ENCODE measurements at regions not wholly inside any gene's neighbourhood (a gene's known extent, or its start where the extent isn't known, plus 50 kb on each side); places are given as distances from the start of the nearest gene placed in this dataset.
"Not testable (repeated sequence)": the region's sequence is repeated elsewhere in the genome, so short reads cannot be mapped to it uniquely, and the experiment has no call there.

DNA sequence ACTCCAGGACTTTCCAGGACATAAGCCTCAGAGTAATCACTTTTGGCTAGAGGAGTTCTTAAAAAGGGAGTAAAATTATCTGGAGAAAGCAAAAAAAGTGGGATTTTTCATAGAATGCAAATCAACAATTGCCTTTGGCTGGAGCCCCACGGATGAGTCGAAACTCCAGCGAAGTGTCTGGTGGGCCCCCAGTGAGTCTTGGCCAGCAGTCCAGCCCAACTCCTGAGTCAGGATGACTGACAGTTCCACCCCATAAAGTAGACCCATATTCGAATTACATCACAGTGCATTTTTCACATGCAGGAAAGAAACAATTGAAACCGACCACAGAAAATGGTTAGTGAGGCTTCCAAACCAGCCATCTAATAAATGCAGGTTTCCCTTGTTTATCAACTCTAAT lies 265.7 kb downstream of the BCL11B start:
- no peak for DNase-seq

DNA sequence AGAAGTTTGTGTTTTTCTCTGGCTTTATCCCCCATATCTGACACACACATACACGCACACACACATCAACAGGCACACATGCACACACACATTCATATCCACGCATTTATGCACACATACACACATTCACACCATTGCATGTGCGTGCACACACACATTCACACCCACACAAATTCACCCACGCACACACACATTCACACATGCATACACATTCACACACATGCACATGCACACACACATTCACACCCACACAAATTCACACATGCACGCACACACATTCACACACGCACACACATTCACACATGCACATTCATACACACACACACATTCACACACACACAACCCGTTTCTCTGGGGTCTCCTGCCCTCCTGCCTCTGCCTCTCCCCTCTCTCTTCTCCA lies 264.2 kb downstream of the BCL11B start:
- no peak for DNase-seq

DNA sequence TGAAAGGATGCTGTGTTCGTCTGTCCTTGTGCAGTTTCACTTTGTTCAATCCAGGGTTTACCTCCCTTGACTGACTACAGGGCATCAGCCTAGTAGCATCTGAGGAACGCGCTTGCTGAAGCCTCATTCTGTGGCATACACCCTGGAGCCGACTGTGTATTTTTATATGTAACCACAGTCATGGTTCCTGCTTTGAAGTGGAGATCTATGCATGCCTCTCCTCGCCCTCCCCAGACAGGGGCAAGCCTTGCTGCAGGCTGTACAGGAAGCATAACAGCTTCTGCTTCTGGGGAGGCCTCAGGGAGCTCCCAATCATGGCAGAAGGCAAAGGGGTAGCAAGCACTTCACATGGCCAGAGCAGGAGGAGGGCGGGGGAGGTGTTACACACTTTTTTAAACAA lies 262.1 kb downstream of the BCL11B start:
- DNase-seq: no peak

DNA sequence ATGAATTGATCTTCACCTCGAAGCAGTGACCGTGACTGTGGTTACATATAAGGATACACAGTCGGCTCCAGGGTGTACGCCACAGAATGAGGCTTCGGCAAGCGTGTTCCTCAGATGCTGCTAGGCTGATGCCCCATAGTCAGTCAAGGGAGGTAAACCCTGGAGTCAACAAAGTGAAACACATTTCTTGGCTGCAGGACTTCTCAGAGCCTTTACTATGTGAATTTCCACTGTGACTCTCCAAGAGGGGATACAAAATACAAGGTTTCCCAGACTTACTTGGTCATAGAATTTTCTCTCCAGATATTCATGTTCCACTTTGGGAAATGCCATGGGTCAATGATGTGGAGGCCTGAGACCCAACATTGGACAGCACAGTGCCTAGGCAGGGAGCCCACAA lies 260.6 kb downstream of the BCL11B start:
- DNase-seq: no peak

DNA sequence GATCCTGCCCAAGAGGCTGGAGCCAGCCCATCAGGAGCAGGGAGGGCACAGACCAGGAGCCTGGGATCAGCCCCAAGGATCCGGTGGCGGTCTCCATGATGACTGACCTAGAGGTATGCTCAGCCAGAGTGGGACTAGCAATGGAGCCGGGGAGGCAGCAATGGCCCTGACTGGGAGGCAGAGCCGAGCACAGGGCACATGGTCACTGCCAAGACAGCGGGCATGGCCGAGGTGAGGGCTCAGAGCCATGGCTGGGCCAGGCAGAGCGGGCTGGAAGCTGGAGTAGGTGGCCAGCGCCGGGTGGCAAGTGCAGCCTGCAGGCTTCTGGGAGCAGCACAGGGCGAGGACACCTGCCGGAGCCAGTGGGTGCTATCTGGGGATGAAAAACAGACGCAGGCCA lies 259.3 kb downstream of the BCL11B start:
- no peak for DNase-seq

DNA sequence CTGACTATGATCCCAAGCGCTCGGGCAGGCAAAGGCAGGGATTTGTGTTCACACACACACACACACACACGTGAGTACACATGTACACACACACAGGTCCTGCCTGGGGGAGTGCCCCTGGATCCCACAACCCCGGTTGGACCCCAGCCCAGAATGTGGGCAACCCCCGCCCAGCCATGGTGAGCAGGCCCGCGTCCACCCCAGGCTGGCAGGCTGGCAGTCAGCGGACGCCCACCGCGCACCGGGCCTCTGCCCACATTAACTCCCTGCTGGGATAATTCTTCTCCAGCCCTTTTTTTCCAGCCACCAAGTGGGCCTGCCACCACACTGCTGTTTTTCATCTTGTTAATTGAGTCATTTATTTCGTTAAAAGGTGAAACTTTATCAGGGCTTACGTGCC lies 256.2 kb downstream of the BCL11B start:
- no peak for DNase-seq

DNA sequence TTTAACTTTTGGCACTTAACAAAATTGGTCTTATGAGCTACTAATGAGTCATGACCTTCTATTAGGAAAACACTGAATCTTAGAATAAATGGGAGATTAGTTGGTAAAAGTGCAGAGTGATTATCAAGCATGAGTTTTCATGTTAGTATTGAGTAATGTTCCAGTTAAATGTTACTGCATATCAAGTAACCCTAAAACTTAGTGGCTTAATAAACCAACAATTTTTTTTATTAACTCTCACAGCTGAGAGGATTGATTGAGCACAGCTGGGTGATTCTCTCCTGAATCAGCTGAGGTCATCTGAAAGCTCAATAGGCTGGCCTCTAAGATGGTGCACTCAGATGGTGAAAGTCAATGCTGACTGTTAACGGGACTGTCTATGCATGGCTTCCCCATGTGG lies 248.6 kb downstream of the BCL11B start:
- DNase-seq: no peak

DNA sequence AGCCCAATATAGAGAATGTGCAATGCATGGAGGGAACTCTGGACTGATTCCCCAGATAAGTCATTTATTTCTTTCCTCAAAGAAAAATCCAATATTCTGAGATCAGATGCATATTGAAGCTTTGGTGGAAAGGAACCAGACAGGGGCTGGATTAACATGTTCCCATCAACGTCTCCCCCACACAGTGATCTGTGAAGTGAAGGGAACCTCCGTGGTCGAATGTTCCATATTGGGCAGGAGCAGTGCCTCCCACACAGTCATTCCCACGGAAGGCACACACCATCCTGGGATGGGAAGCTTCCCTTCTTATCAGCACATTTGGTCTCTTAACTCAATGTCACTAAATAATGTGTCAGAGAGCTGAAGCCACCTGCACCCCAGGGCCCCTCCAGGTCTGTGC lies 247.1 kb downstream of the BCL11B start:
- DNase-seq: no peak

DNA sequence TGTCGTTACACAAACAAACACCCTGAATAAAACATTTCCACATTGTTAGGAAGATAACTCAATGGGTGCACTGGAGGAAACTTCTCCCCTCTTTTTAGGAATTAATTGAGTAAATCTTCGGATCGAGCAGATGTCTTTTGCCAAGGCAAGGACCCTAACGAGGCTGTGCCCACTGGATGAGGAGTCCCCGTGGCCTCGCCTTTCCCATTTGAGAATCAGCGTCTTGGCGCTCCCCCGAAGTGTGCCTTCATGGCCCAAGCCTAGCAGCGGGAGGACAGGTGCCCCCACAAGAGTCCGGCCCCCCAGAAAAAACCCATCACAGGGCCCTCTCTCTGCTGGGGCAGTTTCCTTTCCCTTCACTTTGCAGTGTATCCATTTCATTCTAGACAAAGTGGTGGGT lies 246.6 kb downstream of the BCL11B start:
- no peak for DNase-seq

DNA sequence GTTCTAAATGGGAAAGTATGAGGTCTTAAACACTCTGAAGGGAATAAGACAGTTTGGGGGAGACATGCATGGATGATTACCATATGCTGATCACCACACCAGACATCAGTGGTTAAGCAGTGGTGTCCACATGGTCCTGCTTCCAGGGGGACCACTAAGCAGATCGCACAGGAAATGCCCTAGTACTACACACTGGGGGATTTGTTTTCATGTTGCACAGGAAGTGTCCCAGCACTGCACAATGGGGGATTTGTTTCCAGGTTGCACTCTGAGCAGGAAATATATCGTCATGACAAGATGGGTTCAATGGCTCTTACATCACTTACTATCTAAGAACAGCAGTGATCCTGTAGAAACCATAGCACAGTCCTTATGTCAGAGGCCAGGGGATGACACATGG lies 245.5 kb downstream of the BCL11B start:
- DNase-seq: no peak

DNA sequence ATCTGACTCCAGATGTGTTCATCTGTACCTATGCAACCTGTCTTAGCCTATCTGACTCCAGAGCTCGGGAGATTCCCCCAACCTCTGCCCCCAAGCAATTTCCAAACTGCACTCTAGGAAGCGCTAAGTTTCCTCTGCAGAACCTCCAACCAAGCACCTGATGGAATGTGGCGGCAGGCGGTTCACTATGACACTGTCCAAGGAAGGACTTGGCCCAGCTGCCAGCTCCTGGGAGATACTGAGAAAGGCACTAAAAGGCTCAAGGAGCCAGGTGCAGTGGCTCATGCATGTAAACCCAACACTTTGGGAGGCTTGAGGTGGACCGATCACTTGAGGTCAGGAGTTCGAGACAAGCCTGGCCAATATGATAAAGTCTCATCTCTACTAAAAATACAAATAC lies 244.0 kb downstream of the BCL11B start:
- no peak for DNase-seq

DNA sequence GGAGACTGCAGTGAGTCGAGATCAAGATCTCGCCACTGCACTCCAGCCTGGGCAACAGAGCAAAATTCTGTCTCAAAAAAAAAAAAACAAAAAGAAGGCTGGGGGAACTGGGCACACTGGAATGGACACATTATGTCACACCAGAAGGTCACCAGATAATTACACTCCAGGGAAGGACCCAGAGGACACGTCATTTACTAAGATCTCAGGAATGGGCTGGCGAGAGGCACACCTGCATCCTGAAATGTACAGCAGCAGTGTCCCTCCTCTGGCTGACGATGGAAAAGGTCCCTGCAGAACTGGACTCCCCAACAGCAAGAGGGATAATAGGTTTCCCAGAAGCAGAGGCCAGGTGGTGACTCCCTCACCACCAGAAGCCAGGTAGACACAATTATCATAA lies 243.5 kb downstream of the BCL11B start:
- no peak for DNase-seq

DNA sequence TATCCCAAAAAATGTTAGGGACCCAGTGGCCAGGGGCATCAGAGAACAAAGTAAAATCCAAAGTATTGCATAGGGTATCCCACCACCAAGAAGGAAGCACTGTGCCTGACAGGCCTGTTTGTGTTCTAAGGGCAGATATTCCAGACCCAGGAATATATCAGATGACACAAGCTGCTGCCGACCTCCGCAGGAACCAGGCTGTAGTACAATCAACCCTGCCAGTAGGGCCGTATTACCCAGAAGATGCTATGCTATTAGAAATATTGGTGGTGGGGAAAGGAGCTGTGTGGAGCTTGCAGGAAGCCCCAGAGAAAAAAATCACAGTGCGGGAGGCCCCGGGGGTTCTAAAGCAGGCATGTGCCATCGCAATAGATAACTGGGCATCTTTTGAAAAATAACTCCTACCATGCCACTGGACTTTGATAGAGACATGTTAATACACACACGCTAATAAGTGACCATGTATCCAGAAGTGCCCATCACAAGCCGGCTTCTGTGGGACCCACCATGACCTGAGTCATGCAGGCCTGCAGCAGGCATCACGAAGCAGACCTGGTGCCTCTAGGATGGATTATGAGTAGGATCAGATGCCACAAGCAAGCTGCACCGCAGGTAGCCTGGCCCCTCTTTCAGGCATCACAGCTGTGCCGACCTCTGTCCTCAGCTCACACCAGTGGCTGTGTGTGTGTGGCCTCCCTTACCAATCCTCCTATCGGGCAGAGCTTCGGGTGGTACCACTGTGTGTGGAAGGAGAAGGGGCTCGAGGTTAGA lies 242.7 kb downstream of the BCL11B start:
- no peak for DNase-seq

DNA sequence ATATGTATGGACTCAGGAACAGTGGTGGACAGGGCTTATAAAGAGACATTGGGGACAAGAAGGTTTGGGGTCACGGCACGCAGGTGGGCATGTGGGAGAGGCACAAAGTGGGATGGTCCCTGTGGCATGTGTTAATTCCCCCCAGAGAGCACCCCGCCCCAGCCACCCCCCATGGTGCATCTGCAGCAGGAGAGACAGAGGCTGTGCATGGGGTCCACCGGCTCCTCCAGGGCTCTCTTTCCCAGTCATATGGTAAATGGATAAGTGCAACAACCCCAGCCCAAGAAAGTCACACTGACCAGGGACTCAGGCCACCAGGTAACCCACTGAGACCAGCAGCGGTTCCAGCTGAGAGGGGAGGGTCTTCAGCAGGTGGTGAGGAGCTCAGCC lies 242.1 kb downstream of the BCL11B start:
- no peak for DNase-seq

DNA sequence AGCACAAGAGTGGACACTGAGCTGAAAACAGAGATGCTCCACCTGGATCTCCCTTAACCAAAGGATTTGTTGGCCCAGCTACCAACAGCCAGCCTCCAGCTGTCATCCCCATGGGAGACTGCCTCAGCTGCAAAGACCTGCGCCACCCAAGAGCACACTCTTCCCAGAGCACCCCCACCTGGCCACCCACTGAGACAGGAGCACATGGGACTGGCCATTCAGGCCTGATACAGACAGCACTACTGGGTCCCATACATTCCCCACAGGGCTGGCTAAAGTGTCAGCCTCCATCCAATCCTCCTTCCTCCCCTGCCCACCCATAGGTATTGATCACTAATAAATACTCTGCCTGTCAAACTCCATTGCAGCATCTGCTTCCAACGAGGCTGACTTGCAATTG lies 241.5 kb downstream of the BCL11B start:
- DNase-seq: no peak

DNA sequence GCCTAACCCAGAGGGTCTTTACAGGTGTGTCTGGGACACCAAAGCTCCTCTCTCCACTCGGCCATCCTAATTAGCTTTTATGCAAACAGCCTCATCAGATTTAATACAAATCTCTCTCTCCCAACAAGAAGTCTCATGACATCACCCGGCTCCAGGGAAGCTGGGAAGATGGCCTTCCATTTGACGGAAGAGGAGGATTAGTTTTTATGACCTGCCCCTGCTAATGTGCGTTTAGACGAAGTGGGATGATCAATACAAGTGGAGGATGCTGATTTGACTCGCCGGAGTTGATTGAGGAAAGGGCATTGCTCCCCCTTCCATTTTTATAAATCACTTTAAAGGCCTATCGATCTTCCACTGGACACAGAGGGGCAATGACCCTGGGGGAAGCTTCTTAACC lies 239.2 kb downstream of the BCL11B start:
- DNase-seq: no peak

DNA sequence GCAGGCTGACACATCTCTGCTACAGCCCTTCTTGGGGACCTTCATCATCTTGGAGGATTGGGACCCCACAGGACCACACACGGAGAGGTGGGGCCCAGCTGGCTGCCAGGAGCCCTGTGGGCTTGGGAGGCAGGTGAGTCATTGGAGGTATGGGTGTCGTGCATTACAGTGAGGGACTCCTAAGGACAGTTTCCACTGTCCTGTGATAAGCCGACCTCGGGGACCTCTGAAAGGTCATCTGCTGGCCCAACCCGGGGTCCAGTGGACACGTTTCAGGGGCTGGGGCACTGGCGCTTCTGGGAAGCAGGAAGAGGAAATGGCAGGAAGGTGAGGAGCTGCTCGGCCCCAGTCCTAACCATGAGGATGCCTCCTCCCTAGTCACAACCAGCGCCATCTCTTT lies 238.0 kb downstream of the BCL11B start:
- DNase-seq: no peak

DNA sequence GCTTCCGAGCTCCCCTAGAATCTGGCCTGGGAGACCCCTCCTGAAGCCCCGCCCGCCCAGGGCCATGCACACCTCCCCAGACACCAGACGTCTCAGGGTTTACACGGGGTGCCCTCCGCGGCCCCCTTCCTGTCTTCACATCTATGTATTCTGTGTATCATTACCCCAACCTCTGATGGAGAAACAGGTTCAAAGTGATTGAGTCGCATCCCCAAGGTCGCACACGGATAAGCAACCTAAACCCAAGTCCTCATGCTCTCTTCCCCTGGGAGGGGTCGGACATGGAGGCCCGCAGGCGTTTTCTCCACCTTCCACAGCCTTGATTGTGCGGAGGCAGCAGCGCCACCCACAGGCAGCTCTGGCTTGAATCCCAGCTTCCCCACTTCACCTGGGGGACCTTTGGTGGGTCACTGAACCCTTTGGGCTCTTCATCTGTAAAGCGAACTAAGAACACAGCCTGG lies 237.3 kb downstream of the BCL11B start:
- DNase-seq: no peak

DNA sequence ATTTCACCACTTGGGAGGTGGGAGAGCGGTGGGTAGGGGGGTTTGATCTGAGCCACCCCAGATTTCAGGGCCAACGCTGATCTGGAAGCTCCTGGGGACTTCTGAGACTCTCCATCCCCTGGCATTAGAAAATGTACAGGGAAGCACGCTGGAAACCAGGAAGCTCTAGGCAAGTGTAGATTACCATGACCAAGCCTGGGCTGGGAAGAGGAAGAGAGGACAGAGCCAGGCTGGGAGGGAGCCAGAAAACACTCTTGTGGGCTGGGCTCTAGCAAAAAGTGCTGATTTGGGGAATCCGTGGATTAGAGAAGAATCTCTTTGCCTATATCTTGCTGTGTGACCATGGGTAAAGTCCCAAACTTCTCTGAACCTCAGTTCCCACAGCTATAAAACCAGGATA lies 236.7 kb downstream of the BCL11B start:
- DNase-seq: no peak

DNA sequence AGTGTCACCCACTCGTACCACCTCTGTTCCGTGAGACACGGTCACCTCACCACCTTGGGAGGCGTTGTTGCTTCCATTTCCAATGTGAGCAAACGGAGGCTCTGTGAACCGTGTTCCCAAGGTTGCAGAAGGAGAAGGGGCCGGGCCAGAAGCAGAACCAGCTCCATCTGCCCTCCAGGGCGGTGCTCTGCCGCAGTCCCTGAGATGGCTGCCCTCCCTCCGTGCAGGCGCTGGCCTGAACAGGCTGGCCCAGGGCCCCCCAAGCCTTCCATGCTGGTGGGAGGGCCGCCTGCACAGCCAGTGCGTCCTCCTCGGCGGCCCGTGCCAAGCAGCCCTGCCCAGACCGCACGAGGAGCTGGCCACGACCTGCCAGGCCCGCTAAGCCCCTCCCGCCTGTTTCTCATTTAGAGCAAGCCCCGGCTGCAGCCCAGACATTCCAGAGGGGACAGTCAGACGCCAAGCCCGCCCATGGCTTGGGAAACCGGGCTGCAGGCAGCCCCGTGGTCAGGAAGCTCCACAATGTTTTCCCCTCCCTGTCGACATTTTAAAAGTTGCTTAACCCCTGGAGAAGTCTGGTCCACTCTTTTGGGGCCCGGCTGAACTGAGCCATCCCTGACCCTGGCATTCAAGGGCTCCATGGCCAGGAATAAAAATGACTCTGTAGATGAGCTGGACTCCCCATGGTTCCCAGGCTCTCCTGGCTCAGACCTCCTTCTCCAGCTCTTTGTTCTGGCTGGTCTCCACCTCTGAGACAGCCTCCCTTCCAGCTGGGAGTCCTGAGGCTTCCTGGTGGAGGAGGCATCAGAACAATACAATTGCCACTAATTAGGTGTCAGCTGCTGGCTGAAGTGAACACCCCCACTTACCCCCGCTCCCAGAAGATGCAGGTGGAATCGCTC lies 236.0 kb downstream of the BCL11B start:
- no peak for DNase-seq

DNA sequence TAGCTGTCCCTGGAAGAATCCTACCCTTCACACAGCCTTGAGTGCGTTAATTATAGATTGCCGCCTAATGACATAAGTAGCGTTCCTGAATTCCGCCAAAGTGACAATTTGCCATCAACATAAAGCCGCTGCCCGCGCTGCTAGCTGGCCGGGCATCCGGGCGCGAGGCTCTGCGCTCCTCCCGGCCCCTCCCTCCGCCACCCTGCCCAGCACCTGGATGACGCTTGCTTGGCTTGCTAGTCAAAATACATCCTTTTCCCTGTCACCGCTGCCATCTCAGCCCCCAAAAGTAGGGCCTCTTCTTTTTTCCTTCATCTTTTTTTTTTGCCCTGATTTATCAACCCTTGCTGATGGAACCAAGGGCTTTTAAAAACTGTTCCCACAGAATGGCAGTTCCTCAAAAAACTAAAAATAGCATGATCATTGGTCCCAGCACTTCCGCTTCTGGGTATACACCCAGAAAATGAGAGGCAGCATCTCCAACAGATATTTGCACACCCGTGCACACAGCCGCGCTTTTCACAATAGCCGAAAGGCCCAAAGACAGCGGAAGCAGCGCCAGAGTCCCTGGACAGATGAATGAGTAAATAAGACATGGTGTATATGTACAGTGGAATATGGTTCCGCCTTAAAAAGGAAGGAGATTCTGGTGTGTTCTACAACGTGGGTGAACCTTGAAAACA lies 235.2 kb downstream of the BCL11B start:
- no peak for DNase-seq

DNA sequence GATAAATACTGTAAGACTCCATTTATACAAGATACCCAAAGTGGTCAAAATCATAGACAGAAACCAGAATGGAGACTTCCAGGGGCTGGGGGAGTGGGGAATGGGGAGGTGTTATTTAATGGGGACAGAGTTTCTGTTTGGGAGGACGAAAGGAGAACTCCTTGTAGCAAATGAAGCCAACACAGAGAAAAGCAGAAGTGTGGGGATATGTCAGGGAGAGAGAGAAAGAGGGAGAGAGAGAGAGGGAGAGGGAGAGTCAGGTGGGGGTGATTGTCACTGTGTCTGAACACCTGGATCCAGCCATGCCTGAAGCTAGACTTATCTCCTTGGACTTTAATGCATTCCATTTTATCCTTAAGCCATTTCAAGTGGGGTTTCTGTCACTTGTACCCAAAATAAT lies 234.7 kb downstream of the BCL11B start:
- DNase-seq: not testable (repeated sequence)

DNA sequence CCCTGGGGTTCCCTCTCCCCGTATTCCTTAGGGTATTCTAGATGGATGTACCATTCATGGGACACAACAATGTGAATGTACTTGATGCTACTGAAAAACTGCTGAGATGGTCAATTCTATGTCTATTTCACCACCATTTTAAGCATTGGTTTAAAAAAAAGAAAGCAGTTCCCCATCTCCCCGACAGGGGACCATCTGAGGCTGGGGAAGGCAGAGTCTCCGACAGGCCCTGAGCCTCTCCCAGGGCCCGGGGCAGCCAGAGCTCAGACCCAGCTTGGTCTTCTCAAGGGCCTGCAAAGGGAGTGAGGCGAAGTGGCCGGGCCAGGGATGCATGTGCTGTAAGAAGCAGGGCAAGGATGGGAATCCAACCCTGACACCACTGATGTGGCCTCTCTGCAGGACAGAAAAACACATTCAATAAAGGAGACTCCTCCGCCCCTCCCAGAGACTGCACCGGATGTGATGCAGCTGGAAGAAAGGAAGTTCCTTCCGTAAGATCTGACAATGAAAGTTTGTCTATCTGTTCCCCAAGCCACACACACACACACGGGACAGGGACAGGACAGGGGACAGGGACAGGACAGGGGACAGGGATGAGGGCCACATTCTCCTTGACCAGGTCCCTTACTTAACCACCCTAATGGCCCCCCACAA lies 234.1 kb downstream of the BCL11B start:
- DNase-seq: no peak

Data from SHP77 (cell line).